ENCODE measurements at regions not wholly inside any gene's neighbourhood (a gene's known extent, or its start where the extent isn't known, plus 50 kb on each side); places are given as distances from the start of the nearest gene placed in this dataset.

DNA sequence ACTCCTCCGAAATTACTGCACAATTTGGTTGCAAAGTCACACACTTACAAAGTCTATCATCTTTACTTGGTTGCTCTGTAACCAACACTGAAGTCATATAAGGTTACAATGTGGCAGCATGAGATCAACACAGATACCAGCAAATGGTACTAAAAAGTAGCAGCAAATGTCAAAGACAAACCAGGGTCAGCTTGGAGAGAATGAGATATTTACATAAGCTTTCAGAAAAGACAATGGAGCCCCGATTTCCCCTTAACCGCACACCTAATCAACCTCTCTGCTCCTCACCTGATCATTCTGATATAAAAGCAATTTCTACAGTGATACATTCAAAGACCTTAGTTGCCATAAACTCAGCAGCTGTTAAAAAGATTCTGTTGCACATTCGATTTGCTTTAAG, 76.4 kb upstream of the FOXN3 start:
- no peaks in the 10 kb centered on the region for H3K4me1 ChIP-seq (ENCODE audit: control insufficient read depth, insufficient read depth, low read length, poor library complexity, severe bottlenecking)
- H3K4me3 ChIP-seq (ENCODE audit: extremely low read depth, insufficient read depth, low read length, poor library complexity, severe bottlenecking) = no peak overlapping the region
- 78 to 87% methylated on average over 3 of the region's 4 CpGs for WGBS, 2 experiments (ENCODE audit: insufficient coverage in 2 of 2)
- H3K27ac ChIP-seq (ENCODE audit: low read depth, low read length, severe bottlenecking) = no peak overlapping the region
- H3K9me3 ChIP-seq (ENCODE audit: control insufficient read depth, low read length) = no peaks in the 10 kb centered on the region
- H3K36me3 ChIP-seq (ENCODE audit: control insufficient read depth, insufficient read depth, low read length) = no peaks in the 10 kb centered on the region

DNA sequence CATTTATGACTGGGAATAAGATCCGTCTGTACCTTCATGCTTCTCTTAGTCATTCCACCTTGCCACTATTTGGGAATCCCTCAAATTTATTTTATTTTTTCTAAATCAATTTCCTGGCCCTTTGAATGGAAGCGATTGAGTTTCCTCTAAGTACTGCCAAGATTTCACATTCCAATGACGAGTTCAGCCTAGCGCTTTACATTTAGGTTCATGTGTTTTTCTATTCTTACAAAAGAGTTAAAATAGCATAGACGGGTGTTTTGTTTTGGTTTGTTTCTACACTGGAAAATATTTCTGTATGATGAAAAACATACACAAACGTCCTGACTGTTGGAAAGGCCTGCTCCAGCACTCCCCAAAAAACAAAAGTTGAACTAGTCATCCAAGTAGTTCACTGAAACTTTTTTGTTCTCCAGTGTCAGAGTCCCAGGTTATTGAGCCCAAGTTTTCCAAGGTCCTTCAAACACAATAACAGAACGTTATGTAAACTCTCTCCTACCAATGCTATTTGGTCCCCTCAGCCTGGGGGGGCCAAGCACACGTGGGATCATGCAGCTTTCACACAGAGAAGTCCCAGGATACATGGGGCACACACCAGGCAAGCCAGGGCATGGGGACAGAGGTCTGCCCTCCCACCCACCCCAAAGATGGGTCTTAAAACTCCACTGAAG, 74.8 kb upstream of the FOXN3 start:
- Histone ChIP-seq H3K36me3 (ENCODE audit: control insufficient read depth, insufficient read depth, low read length) (no peaks in the 10 kb centered on the region), H3K4me3 (ENCODE audit: extremely low read depth, insufficient read depth, low read length, poor library complexity, severe bottlenecking) (no peak overlapping the region), H3K4me1 (ENCODE audit: control insufficient read depth, insufficient read depth, low read length, poor library complexity, severe bottlenecking) (no peaks in the 10 kb centered on the region), H3K27ac (ENCODE audit: low read depth, low read length, severe bottlenecking) (no peak overlapping the region), H3K9me3 (ENCODE audit: control insufficient read depth, low read length) (no peaks in the 10 kb centered on the region)
- 90 to 98% methylated on average over 5 of the region's 8 CpGs for whole genome bisulfite sequencing, 2 experiments (ENCODE audit: insufficient coverage in 2 of 2)

DNA sequence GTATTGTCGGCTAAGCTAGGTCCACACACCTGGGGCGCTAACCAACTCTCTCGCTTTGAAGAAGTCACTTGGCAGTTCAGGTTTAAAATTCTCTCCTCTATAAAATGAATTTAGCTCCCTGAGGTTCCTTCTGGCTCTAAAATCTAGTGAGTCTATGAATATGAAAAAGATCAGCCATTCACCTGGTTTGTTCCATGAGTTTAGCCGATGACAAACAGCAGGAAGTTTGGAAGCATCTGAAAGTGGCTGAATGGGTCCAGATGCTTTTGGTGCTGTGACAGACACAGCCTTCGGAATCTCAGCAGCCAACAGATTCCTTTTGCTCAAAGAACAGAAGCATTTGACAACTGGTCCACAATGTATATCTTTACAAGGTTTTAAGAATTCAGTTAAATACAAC, 73.4 kb upstream of the FOXN3 start:
- Histone ChIP-seq H3K27ac (ENCODE audit: low read depth, low read length, severe bottlenecking) (no peak overlapping the region), H3K36me3 (ENCODE audit: control insufficient read depth, insufficient read depth, low read length) (no peaks in the 10 kb centered on the region), H3K4me3 (ENCODE audit: extremely low read depth, insufficient read depth, low read length, poor library complexity, severe bottlenecking) (no peak overlapping the region), H3K9me3 (ENCODE audit: control insufficient read depth, low read length) (no peaks in the 10 kb centered on the region), H3K4me1 (ENCODE audit: control insufficient read depth, insufficient read depth, low read length, poor library complexity, severe bottlenecking) (no peaks in the 10 kb centered on the region)
- 100% methylated on average over 1 of the region's 5 CpGs for whole genome bisulfite sequencing, 2 experiments (ENCODE audit: insufficient coverage in 2 of 2)

DNA sequence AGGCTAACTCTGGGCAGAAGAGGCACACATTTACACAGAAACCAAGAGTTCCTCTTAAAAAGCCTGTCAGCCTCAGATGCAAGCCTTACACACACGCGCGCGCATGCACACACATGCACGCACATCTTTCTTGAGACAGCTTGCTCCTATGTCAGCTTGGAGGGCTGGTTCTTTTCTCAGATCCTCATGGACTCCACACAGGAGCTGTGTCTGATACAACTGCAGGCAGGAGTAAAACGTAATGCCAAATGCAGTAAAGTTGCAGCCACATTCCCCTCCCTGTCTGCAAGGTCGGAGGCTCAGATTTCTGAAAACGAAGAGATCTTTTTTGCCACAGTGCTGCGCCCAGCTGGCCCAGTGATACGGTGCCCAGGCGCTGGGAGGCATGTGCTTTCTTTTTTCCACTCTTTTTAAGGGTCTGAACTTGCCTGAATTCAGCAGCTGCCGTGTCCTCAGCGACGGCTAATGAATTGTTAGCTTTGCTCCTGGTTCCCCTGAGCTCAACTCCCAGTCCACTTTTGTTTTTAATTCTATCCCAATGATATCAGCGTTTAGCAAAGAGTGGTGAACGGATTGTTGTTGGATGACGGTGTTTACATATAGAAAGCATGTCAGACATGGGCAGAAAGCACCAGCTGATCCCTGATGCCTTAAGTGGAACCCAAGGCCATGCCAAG, 72.9 kb upstream of the FOXN3 start:
- Histone ChIP-seq H3K9me3 (ENCODE audit: control insufficient read depth, low read length) (no peaks in the 10 kb centered on the region), H3K36me3 (ENCODE audit: control insufficient read depth, insufficient read depth, low read length) (no peaks in the 10 kb centered on the region), H3K4me3 (ENCODE audit: extremely low read depth, insufficient read depth, low read length, poor library complexity, severe bottlenecking) (no peak overlapping the region), H3K4me1 (ENCODE audit: control insufficient read depth, insufficient read depth, low read length, poor library complexity, severe bottlenecking) (no peaks in the 10 kb centered on the region), H3K27ac (ENCODE audit: low read depth, low read length, severe bottlenecking) (no peak overlapping the region)
- WGBS, 2 experiments (ENCODE audit: insufficient coverage in 2 of 2) = 85 to 89% methylated on average over 15 of the region's 17 CpGs

DNA sequence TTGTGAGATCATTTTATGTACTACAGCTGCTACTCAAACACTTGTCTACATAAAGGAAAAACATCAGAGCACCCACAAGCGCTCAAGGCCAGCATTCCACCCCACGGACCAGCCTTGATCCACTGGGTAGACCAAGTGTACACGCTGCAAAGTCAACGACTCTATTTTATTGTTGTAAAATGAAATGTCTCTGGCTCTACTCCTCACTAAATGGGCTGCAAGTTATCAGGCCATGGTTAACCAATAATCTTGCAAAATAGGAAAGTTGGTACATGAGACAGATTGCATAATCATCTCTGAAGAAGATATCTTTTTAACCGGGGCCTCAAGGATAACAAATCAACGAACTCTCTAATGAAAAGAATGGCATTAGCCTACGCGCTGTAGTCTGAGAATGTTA, 69.9 kb upstream of the FOXN3 start:
- H3K36me3 ChIP-seq (ENCODE audit: control insufficient read depth, insufficient read depth, low read length) = no peaks in the 10 kb centered on the region
- H3K27ac ChIP-seq (ENCODE audit: low read depth, low read length, severe bottlenecking) = no peak overlapping the region
- H3K4me1 ChIP-seq (ENCODE audit: control insufficient read depth, insufficient read depth, low read length, poor library complexity, severe bottlenecking) = no peaks in the 10 kb centered on the region
- WGBS, 2 experiments (ENCODE audit: insufficient coverage in 2 of 2) = 97 to 99% methylated on average over 4 to 6 of the region's 8 CpGs
- no peak overlapping the region for H3K4me3 ChIP-seq (ENCODE audit: extremely low read depth, insufficient read depth, low read length, poor library complexity, severe bottlenecking)
- H3K9me3 ChIP-seq (ENCODE audit: control insufficient read depth, low read length) = no peaks in the 10 kb centered on the region

DNA sequence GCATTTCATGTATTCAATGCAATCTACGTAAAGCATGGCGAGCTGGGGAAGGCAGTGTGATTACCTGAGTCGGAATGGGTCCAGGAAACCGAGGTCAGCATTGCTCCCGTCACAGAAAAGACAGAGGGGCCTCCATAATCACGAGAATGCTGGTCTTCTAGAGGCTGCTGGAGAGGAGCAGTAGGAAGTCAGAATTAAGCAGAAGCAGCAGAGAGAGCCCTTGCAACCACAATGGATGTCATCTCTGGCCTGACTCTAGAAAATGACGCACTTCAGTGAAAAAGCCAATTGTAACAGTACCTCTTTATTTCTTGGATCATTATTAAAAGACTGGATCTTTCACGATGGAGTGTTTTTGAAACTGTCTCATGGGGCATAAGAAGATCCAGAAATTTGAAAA, 69.5 kb upstream of the FOXN3 start:
- no peak overlapping the region for H3K27ac ChIP-seq (ENCODE audit: low read depth, low read length, severe bottlenecking)
- H3K9me3 ChIP-seq (ENCODE audit: control insufficient read depth, low read length) = no peaks in the 10 kb centered on the region
- H3K4me3 ChIP-seq (ENCODE audit: extremely low read depth, insufficient read depth, low read length, poor library complexity, severe bottlenecking) = no peak overlapping the region
- H3K4me1 ChIP-seq (ENCODE audit: control insufficient read depth, insufficient read depth, low read length, poor library complexity, severe bottlenecking) = no peaks in the 10 kb centered on the region
- 93 to 96% methylated on average over 8 of the region's 8 CpGs for WGBS, 2 experiments (ENCODE audit: insufficient coverage in 2 of 2)
- H3K36me3 ChIP-seq (ENCODE audit: control insufficient read depth, insufficient read depth, low read length) = no peaks in the 10 kb centered on the region

DNA sequence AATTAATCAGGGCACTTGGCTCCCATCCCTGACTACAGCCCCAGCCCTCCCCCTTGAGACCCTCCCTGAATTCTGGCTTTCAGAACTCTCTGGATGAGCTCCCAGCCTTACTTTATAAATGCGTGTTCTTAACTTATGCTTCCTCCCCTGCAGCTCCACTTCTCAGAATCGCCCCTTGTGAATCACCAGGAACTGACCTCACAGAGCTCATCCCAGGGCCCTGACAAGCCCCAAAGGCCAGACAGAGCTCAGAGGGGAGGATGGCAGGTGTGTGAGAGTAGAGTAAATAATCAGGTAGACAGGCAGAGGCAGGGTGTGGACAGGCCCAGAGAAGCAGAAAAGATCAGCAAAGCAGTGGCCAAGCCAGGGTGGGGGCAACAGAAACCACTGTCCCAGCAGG, 68.2 kb upstream of the FOXN3 start:
- WGBS, 2 experiments (ENCODE audit: insufficient coverage in 2 of 2) = 100% methylated on average over 1 of the region's 2 CpGs
- Histone ChIP-seq H3K27ac (ENCODE audit: low read depth, low read length, severe bottlenecking) (no peak overlapping the region), H3K4me3 (ENCODE audit: extremely low read depth, insufficient read depth, low read length, poor library complexity, severe bottlenecking) (no peak overlapping the region), H3K9me3 (ENCODE audit: control insufficient read depth, low read length) (no peaks in the 10 kb centered on the region), H3K4me1 (ENCODE audit: control insufficient read depth, insufficient read depth, low read length, poor library complexity, severe bottlenecking) (no peaks in the 10 kb centered on the region), H3K36me3 (ENCODE audit: control insufficient read depth, insufficient read depth, low read length) (no peaks in the 10 kb centered on the region)

DNA sequence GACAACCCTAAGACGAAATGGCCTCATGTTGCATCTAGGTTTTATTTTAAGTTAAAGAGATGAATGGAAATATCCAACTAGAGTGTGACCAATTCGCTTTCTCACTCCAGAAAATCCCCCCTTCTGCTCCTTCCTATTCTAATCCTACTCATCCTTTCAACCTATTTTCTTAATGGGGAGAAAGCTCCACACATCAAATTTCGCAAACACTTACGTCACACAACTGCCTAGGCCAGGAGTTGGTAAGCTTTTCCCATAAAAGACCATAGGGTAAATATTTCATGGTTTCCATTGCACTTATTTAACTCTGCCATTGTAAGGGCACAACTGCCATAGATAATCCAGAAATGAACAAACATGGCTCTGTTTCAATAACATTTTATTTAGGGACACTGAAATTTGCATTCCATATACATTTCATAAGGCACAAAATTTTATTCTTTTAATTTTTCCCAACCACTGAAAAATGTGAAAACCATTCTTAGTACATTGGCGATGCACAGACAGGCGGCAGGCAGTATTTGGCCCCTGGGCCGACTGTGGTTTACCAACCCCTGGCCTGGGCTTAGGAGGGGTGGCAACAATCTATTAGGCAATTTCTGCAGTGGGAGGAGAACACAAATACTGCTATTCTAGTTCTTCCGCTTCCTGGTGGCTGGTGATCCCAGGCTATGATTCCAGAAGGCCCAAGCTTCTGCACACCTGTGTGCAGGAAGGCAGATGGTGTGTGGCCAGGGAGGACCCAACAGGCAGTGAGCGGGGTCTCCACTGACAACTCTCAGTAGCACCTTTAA, 67.2 kb upstream of the FOXN3 start:
- H3K36me3 ChIP-seq (ENCODE audit: control insufficient read depth, insufficient read depth, low read length) = no peaks in the 10 kb centered on the region
- no peak overlapping the region for H3K4me3 ChIP-seq (ENCODE audit: extremely low read depth, insufficient read depth, low read length, poor library complexity, severe bottlenecking)
- 94% methylated on average over 4 to 5 of the region's 9 CpGs for WGBS, 2 experiments (ENCODE audit: insufficient coverage in 2 of 2)
- H3K4me1 ChIP-seq (ENCODE audit: control insufficient read depth, insufficient read depth, low read length, poor library complexity, severe bottlenecking) = no peaks in the 10 kb centered on the region
- H3K27ac ChIP-seq (ENCODE audit: low read depth, low read length, severe bottlenecking) = no peak overlapping the region
- no peaks in the 10 kb centered on the region for H3K9me3 ChIP-seq (ENCODE audit: control insufficient read depth, low read length)

DNA sequence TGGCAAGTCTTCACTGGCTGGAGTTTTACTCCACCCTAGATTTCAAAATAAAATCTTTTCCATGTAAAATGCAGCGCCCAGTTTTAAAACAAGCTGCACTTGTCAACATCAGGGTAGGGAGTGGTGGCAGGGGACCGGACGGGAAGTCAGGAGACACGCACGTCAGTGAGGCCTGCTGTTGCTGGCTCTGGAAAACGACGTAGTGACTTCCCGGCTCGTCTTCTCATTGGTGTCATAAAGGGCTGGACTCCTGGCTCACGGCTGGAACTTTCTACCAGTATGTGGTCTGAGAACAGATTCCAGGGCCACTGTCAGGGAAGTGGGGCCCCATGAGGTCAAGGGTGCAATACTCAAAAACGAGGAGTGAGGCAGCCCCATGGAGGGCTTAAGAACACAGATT, 64.2 kb upstream of the FOXN3 start:
- no peaks in the 10 kb centered on the region for H3K9me3 ChIP-seq (ENCODE audit: control insufficient read depth, low read length)
- H3K36me3 ChIP-seq (ENCODE audit: control insufficient read depth, insufficient read depth, low read length) = no peaks in the 10 kb centered on the region
- no peak overlapping the region for H3K27ac ChIP-seq (ENCODE audit: low read depth, low read length, severe bottlenecking)
- H3K4me1 ChIP-seq (ENCODE audit: control insufficient read depth, insufficient read depth, low read length, poor library complexity, severe bottlenecking) = no peaks in the 10 kb centered on the region
- H3K4me3 ChIP-seq (ENCODE audit: extremely low read depth, insufficient read depth, low read length, poor library complexity, severe bottlenecking) = no peak overlapping the region
- 79 to 92% methylated on average over 11 of the region's 11 CpGs for WGBS, 2 experiments (ENCODE audit: insufficient coverage in 2 of 2)

DNA sequence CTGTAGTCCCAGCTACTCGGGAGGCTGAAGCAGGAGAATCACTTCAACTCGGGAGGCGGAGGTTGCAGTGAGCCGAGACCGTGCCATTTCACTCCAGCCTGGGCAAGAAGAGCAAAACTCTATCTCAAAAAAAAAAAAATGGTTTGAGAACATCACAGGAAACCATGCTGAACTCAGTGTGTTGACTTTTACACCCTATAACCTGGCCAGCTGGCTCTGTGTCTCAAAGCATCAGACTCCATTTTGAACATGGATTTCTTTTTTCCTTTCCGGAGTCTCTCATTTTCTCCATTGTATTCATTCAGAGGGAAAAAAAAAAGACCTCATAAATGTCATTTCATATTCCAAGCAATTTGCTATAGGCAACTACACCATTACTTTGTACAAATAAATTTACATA, 63.2 kb upstream of the FOXN3 start:
- 99 to 100% methylated on average over 6 of the region's 6 CpGs for WGBS, 2 experiments (ENCODE audit: insufficient coverage in 2 of 2)
- no peak overlapping the region for H3K27ac ChIP-seq (ENCODE audit: low read depth, low read length, severe bottlenecking)
- H3K4me1 ChIP-seq (ENCODE audit: control insufficient read depth, insufficient read depth, low read length, poor library complexity, severe bottlenecking) = no peaks in the 10 kb centered on the region
- H3K36me3 ChIP-seq (ENCODE audit: control insufficient read depth, insufficient read depth, low read length) = no peaks in the 10 kb centered on the region
- no peaks in the 10 kb centered on the region for H3K9me3 ChIP-seq (ENCODE audit: control insufficient read depth, low read length)
- no peak overlapping the region for H3K4me3 ChIP-seq (ENCODE audit: extremely low read depth, insufficient read depth, low read length, poor library complexity, severe bottlenecking)

DNA sequence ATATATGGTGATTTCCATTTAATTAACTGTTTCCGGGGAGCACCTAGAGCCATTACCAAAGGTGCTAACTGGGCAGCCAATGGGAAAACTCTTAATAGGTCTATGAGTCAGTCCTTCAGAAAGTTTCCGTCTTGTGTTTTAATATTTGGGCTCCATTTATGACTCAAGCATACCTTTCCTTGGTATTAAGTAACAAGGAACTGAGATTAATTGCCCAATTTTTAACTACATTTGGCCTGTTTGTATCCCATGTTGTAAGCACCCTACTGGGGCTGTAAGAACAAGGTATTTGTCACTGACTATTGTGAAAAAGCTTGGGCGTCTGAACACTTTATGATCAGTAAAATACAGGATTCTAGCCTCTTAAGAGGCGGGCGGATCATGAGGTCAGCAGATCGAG, 62.8 kb upstream of the FOXN3 start:
- Histone ChIP-seq H3K4me3 (ENCODE audit: extremely low read depth, insufficient read depth, low read length, poor library complexity, severe bottlenecking) (no peak overlapping the region), H3K9me3 (ENCODE audit: control insufficient read depth, low read length) (no peaks in the 10 kb centered on the region), H3K4me1 (ENCODE audit: control insufficient read depth, insufficient read depth, low read length, poor library complexity, severe bottlenecking) (no peaks in the 10 kb centered on the region), H3K36me3 (ENCODE audit: control insufficient read depth, insufficient read depth, low read length) (no peaks in the 10 kb centered on the region), H3K27ac (ENCODE audit: low read depth, low read length, severe bottlenecking) (no peak overlapping the region)
- 88 to 92% methylated on average over 2 to 4 of the region's 6 CpGs for WGBS, 2 experiments (ENCODE audit: insufficient coverage in 2 of 2)

All from mesodermal cell (in vitro differentiated cells).